ENCODE measurements at regions not wholly inside any gene's neighbourhood (a gene's known extent, or its start where the extent isn't known, plus 50 kb on each side); places are given as distances from the start of the nearest gene placed in this dataset.

DNA sequence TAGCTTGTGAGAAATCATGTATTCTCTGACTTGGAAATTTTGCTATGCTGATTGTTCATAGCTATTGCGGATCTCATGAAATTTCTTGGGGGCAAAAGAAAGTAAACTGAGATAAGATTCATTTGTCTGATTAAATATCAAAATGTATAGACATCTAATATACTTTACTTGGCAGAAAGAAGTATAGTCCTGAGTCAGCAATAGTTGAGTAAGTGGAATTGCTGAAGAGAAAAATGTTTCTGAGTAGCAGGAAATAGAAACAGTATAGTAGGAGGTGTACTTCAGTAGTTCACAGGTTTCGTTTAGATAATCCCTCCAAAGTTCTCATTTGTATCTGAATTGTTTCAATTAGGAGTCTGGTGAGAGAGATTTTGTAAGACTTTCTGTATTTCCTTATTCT is 705.9 kb downstream of the MCTP2 start:
- intact Hi-C loops (cut with DNase I) = no loop called here
- DNase-seq (no peak), ATAC-seq (no peak)
- TF ChIP-seq, protein P1, sequence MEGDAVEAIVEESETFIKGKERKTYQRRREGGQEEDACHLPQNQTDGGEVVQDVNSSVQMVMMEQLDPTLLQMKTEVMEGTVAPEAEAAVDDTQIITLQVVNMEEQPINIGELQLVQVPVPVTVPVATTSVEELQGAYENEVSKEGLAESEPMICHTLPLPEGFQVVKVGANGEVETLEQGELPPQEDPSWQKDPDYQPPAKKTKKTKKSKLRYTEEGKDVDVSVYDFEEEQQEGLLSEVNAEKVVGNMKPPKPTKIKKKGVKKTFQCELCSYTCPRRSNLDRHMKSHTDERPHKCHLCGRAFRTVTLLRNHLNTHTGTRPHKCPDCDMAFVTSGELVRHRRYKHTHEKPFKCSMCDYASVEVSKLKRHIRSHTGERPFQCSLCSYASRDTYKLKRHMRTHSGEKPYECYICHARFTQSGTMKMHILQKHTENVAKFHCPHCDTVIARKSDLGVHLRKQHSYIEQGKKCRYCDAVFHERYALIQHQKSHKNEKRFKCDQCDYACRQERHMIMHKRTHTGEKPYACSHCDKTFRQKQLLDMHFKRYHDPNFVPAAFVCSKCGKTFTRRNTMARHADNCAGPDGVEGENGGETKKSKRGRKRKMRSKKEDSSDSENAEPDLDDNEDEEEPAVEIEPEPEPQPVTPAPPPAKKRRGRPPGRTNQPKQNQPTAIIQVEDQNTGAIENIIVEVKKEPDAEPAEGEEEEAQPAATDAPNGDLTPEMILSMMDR (IDR thresholded peaks at IDR 0.05) = no peak
- Histone ChIP-seq H3K4me3 (no peak overlapping the region), H3K4me1 (no peaks in the 10 kb centered on the region), H3K36me3 (no peaks in the 10 kb centered on the region), H3K27ac (no peak overlapping the region), H3K9me3 (no peaks in the 10 kb centered on the region), H3K27me3 (ENCODE audit: low read depth) (no peaks in the 10 kb centered on the region)

DNA sequence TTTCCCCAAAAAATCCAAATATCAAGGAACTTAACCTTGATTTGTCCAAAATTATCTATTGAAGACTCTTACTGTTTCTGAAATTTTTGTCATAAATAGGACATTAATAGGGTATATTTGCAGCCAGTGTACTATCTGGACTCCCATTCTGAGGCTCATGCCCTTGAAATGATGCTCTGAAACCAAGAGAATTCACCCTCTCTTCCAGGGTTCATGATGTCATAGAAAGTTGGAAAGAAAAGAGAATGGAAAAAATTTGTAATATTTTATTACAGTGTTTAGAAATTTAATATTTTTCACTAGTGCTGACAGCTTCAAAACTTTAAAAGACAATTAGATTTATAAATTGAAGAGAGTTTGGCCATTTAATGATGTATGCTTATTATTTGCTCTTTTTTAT is 712.5 kb downstream of the MCTP2 start:
- TF ChIP-seq, protein P1 (IDR thresholded peaks at IDR 0.05) = no peak
- Histone ChIP-seq H3K36me3 (no peaks in the 10 kb centered on the region), H3K27ac (no peak overlapping the region), H3K9me3 (no peaks in the 10 kb centered on the region), H3K27me3 (ENCODE audit: low read depth) (no peaks in the 10 kb centered on the region), H3K4me1 (no peaks in the 10 kb centered on the region), H3K4me3 (no peak overlapping the region)
- ATAC-seq = no peak
- no peak for DNase-seq
- intact Hi-C loops (cut with DNase I) = no loop called here

DNA sequence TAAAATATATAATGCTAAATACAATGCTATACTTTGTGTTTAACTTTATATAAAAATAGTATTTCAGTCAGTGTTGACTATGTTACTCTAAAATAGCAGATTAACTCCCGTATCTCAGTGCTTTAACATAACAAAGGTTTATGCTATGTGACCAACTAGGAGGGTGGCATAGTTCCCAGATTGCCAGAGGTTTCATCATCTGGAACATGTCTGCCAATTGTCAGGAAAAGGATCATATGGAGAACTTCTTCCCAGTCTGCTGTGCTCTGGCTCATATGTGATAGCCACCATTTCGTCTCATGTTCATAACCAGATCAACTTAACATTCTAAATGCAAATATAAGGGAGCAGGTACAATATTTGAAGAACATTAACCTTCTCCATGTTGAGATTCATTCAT is 720.2 kb downstream of the MCTP2 start:
- H3K9me3 ChIP-seq = peaks cover 9% of the 10 kb centered on the region
- TF ChIP-seq, protein P1 (IDR thresholded peaks at IDR 0.05) = no peak
- H3K4me3 ChIP-seq = no peak overlapping the region
- H3K27me3 ChIP-seq (ENCODE audit: low read depth) = no peaks in the 10 kb centered on the region
- DNase-seq (no peak), ATAC-seq (no peak)
- intact Hi-C loops (cut with DNase I) = no loop called here
- no peaks in the 10 kb centered on the region for H3K36me3 ChIP-seq
- no peaks in the 10 kb centered on the region for H3K4me1 ChIP-seq
- no peak overlapping the region for H3K27ac ChIP-seq

DNA sequence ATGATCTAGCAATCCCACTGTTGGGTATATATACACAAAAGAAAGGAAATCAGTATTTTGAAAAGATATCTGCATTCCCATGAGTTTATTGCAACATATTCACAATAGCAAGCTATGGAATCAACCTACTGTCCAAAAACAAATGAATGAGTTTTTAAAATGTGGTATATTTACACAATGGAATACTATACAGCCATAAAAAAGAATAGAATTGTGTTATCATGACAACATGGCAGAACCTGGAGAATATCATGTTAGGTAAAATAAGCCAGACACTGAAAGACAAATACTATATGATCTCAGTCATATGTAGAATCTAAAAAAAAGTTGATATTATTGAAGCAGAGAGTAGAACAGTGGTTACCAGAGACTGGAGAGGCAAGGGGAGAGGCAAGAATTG is 732.6 kb downstream of the MCTP2 start:
- H3K4me1 ChIP-seq = no peaks in the 10 kb centered on the region
- H3K27ac ChIP-seq = no peak overlapping the region
- no peaks in the 10 kb centered on the region for H3K27me3 ChIP-seq (ENCODE audit: low read depth)
- H3K4me3 ChIP-seq = no peak overlapping the region
- H3K36me3 ChIP-seq = no peaks in the 10 kb centered on the region
- TF ChIP-seq, protein P1 (IDR thresholded peaks at IDR 0.05) = no peak
- intact Hi-C loops (cut with DNase I) = no loop called here
- DNase-seq (no peak), ATAC-seq (no peak)
- peaks cover 3% of the 10 kb centered on the region for H3K9me3 ChIP-seq

DNA sequence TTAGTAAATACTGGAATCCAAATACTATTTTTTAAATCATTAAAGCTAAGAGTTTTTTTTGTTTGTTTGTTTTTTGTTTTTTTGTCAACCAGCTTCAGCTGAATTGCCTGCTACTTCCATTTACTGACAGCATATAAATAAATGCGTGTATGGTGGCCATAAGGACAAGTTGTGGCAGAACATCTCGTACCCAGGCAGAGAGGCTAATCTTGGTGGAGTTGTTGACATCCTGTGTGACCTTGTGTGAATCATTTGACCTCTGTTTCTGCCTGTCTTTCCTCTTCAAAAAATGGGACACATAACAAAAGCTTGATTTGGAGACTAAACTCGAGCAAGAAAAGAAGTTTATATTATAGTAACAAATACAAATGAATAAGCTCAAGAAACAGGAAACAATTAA is 734.2 kb downstream of the MCTP2 start:
- H3K4me3 ChIP-seq = no peak overlapping the region
- H3K27ac ChIP-seq = no peak overlapping the region
- intact Hi-C loops (cut with DNase I) = no loop called here
- H3K9me3 ChIP-seq = no peaks in the 10 kb centered on the region
- no peaks in the 10 kb centered on the region for H3K4me1 ChIP-seq
- DNase-seq (no peak), ATAC-seq (no peak)
- H3K27me3 ChIP-seq (ENCODE audit: low read depth) = no peaks in the 10 kb centered on the region
- no peaks in the 10 kb centered on the region for H3K36me3 ChIP-seq
- TF ChIP-seq, protein P1 (IDR thresholded peaks at IDR 0.05) = no peak

DNA sequence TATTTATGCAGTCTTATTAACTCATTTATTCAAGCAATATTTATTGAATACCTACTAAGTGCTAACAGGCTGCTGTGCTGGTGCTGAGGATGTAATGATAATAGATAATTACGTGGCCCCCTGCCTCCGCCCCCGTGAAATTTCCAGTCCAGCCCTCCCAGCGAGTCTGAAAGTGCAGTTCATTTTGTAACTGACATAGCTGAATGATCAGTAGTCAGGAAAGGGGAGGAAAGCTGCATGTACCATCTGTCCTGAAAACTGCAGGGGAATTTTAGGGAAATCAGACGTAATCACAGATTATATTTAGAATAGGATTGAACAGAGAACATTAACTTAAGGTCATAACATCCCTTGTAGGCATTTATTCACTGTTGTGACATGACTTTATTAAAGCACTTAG is 736.8 kb downstream of the MCTP2 start:
- no peak overlapping the region for H3K4me3 ChIP-seq
- intact Hi-C loops (cut with DNase I) = no loop called here
- ATAC-seq = no peak

More for the DNA sequence above, 736.8 kb downstream of the MCTP2 start:
- H3K4me1 ChIP-seq = no peaks in the 10 kb centered on the region
- H3K9me3 ChIP-seq = no peaks in the 10 kb centered on the region
- TF ChIP-seq, protein P1 (IDR thresholded peaks at IDR 0.05) = no peak
- DNase-seq = no peak
- no peaks in the 10 kb centered on the region for H3K27me3 ChIP-seq (ENCODE audit: low read depth)
- H3K27ac ChIP-seq = no peak overlapping the region
- H3K36me3 ChIP-seq = no peaks in the 10 kb centered on the region

Data from lower lobe of right lung (tissue), 2 donors.